T-cell (primary cell): ENCODE measurements at regions not wholly inside any gene's neighbourhood (a gene's known extent, or its start where the extent isn't known, plus 50 kb on each side); places are given as distances from the start of the nearest gene placed in this dataset.

ENCODE experiments used
- ATAC-seq, 4 experiments: fragments of 200-7000 bp in 3 of 4; fragments of 150-1000 bp in 1 of 4; cut with Tn5 transposase; replicated peaks in 1 of 4; 1 replicate in 3 of 4; 2 replicates in 1 of 4; pipeline ENCODE4 v1.10.0; 2021; ENCODE audit warnings: moderate library complexity in 3 of 4, mild to moderate bottlenecking in 2 of 4, moderate number of reproducible peaks in 1 of 4
- CTCF ChIA-PET, 2 donors: fragments of 300-600 bp; sonication (Branson Sonifier 250); formaldehyde crosslinking; loops; one replicate each; lab custom pipeline; 2022; ENCODE audit warnings: antibody characterized with exemption in 2 of 2; lab: Charles Lee
- POLR2A ChIA-PET, 2 donors: fragments of 300-600 bp; sonication (Branson Sonifier 250); formaldehyde crosslinking; loops; one replicate each; lab custom pipeline; 2022; ENCODE audit warnings: antibody characterized with exemption in 2 of 2; lab: Charles Lee
- DNase-seq, 35 experiments: peaks; one replicate each; pipeline versions ENCODE4 v3.0.0 to v3.0.0-alpha.2; 2013 to 2023
- H3K27ac ChIP-seq: one replicate; pipeline ENCODE4 v1.5.1; 2013; ENCODE audit warnings: low read length
- H3K27me3 ChIP-seq, 2 experiments: replicated peaks in 1 of 2; 1 replicate in 1 of 2; 2 replicates in 1 of 2; pipeline versions ENCODE4 v1.6.1 to v1.7.0; 2013; ENCODE audit warnings: low read length in 1 of 2, mixed read lengths in 1 of 2; ENCODE audit not compliant: control insufficient read depth in 2 of 2, insufficient read depth in 2 of 2; ENCODE audit errors: extremely low read depth in 1 of 2
- H3K36me3 ChIP-seq, 2 donors: 1 replicate in 1 of 2; 2 replicates in 1 of 2; pipeline versions ENCODE4 v1.6.1 to v1.7.0; 2013; ENCODE audit warnings: low read length in 1 of 2; ENCODE audit not compliant: control insufficient read depth in 2 of 2, insufficient read depth in 1 of 2; ENCODE audit errors: extremely low read depth in 1 of 2
- H3K4me1 ChIP-seq, 2 experiments: 1 replicate in 1 of 2; 2 replicates in 1 of 2; pipeline versions ENCODE4 v1.6.1 to v1.7.0; 2013; ENCODE audit warnings: low read length in 2 of 2, mixed read lengths in 1 of 2; ENCODE audit not compliant: insufficient read depth in 2 of 2, control insufficient read depth in 1 of 2; ENCODE audit errors: extremely low read depth in 1 of 2
- H3K4me3 ChIP-seq, 2 donors: 1 replicate in 1 of 2; 2 replicates in 1 of 2; pipeline versions ENCODE4 v1.5.1 to v1.7.0; 2013; ENCODE audit warnings: mild to moderate bottlenecking in 2 of 2, low read length in 1 of 2, moderate library complexity in 1 of 2; ENCODE audit not compliant: control insufficient read depth in 1 of 2; ENCODE audit errors: extremely low read depth in 1 of 2
- H3K9me3 ChIP-seq: 2 replicates; pipeline ENCODE4 v1.7.0; 2013
- H3K27ac Mint-ChIP-seq, 2 donors: one replicate each; pipeline ENCODE4 v1.8.0; 2020 to 2021; ENCODE audit warnings: mild to moderate bottlenecking in 2 of 2, mixed read lengths in 2 of 2
- H3K27me3 Mint-ChIP-seq, 2 donors: one replicate each; pipeline ENCODE4 v1.8.0; 2021 to 2022; ENCODE audit warnings: mixed read lengths in 2 of 2
- H3K36me3 Mint-ChIP-seq: one replicate; pipeline ENCODE4 v1.8.0; 2021; ENCODE audit warnings: mixed read lengths
- H3K4me1 Mint-ChIP-seq, 3 donors: one replicate each; pipeline ENCODE4 v1.8.0; 2020 to 2022; ENCODE audit warnings: mixed read lengths in 3 of 3, mild to moderate bottlenecking in 1 of 3
- H3K4me3 Mint-ChIP-seq, 3 donors: one replicate each; pipeline ENCODE4 v1.8.0; 2020 to 2022; ENCODE audit warnings: mild to moderate bottlenecking in 3 of 3, mixed read lengths in 3 of 3, moderate library complexity in 3 of 3
- H3K9me3 Mint-ChIP-seq, 3 donors: one replicate each; pipeline ENCODE4 v1.8.0; 2020 to 2022; ENCODE audit warnings: mixed read lengths in 3 of 3
- WGBS: methylation state at CpG from one replicate; pipeline ENCODE4 v1.1.5; 2013; ENCODE audit warnings: missing lambda C conversion rate; ENCODE audit not compliant: insufficient coverage; 5-methylcytosine and 5-hydroxymethylcytosine counted together

DNA sequence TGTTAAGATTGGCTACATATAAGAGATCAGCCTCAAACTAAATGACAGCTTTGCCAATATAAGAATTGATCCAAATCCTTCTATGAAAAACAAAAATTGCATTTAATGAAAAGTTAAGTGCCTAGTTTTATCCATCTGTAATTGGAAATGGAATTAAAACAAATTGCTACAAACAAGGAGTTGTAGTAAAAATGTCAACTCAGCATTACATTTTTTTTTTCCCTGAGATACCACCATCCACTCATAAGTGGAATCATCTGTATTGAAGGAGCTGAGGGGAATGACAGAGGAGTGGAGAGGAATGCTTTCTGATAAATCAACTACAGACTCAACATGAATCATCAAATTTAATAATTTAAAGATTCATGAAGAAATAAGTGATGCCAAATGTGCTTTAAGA is 601.8 kb downstream of the TMEM182 start:
- Histone ChIP-seq H3K4me3 (no peak overlapping the region), H3K9me3 (no peaks in the 10 kb centered on the region), H3K36me3 (no peaks in the 10 kb centered on the region), H3K27ac (no peak overlapping the region), H3K27me3 (no peaks in the 10 kb centered on the region), H3K4me1 (no peaks in the 10 kb centered on the region)
- Mint-ChIP-seq H3K27me3 (no peaks in the 10 kb centered on the region), H3K27ac (no peak overlapping the region), H3K4me3 (no peak overlapping the region), H3K9me3 (peaks cover 5 to 7% (median 6%) of the 10 kb centered on the region in 3 donors), H3K4me1 (no peaks in the 10 kb centered on the region), H3K36me3 (no peaks in the 10 kb centered on the region)
- ATAC-seq (no peak), DNase-seq (no peak)
- POLR2A ChIA-PET, result no interaction called here
- CTCF ChIA-PET, result no interaction called here

DNA sequence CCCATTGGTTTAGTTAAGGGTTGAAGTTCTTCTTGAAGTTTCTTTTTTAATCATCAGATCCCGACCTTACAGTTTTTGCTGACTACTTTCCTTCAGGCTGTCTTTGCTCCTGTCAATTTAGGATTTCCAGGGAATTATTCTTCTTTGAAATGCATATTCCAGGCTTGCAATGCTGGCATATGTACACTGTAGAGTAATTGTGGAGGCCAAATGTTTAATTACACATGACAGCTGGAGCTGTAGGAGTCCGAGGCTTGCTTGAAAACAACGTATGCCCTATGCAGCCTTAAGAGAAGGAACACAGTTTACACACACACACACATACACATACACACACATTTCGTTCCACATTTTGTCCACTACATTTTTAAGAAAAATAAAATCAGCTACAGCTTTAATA is 602.3 kb downstream of the TMEM182 start:
- Histone ChIP-seq H3K27ac (no peak overlapping the region), H3K4me3 (no peak overlapping the region), H3K4me1 (no peaks in the 10 kb centered on the region), H3K36me3 (no peaks in the 10 kb centered on the region), H3K9me3 (no peaks in the 10 kb centered on the region), H3K27me3 (no peaks in the 10 kb centered on the region)
- H3K4me3 Mint-ChIP-seq, result no peak overlapping the region
- H3K27ac Mint-ChIP-seq, result no peak overlapping the region
- H3K36me3 Mint-ChIP-seq, result no peaks in the 10 kb centered on the region
- H3K9me3 Mint-ChIP-seq, result peaks cover 5 to 10% (median 6%) of the 10 kb centered on the region in 3 donors
- DNase-seq (no peak), ATAC-seq (no peak)
- ChIA-PET CTCF (no interaction called here), POLR2A (no interaction called here)
- H3K27me3 Mint-ChIP-seq, result no peaks in the 10 kb centered on the region
- H3K4me1 Mint-ChIP-seq, result no peaks in the 10 kb centered on the region
- WGBS, result no CpG with 5 or more reads among the region's 4 CpGs

DNA sequence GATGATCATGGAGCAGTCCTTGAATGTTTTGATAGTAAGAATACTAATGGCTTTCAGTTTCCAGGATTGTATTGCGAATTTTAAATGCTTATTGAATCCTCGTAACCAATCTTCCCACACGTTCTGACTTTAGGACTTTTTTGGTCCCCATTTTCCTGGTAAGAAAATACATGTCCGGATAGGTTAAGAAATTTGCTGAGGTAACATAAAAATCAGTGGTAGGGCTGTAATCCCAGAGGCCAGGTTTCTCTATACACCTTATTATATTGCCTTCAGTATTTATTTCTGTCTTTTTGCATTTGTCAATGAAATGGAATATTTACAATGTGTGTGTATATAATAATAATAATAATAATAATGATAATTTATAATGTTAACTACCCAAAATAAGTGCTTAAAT is 603.2 kb downstream of the TMEM182 start:
- no peaks in the 10 kb centered on the region for H3K4me1 ChIP-seq
- WGBS, result no CpG with 5 or more reads among the region's 4 CpGs
- no peaks in the 10 kb centered on the region for H3K36me3 Mint-ChIP-seq

DNA sequence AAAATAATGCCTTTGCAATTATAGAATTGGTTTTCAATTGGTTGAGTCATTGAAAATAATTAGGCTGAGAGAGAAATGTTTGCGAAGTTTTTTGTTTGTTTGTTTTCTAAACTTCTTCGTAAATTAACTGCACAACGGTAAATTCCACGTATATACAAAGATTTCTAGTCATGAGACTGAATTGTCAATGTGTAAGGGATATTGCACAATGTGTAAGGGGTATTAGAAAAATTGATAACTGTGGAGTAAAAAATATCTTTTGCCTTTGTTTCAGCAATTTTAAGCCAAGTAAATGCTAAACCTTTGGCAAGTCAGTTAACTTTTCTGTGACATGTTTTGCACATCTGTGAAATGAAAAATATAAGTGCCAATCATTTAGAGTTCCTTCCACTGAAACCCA is 606.0 kb downstream of the TMEM182 start:
- Mint-ChIP-seq H3K27me3 (no peaks in the 10 kb centered on the region), H3K9me3 (peaks cover 0 to 11% (median 6%) of the 10 kb centered on the region in 3 donors), H3K36me3 (no peaks in the 10 kb centered on the region), H3K27ac (no peak overlapping the region), H3K4me1 (no peaks in the 10 kb centered on the region), H3K4me3 (no peak overlapping the region)
- no peak for DNase-seq
- CTCF ChIA-PET, result no interaction called here
- ATAC-seq, result no peak
- POLR2A ChIA-PET, result no interaction called here
- no peak overlapping the region for H3K4me3 ChIP-seq
- H3K9me3 ChIP-seq, result no peaks in the 10 kb centered on the region
- no peaks in the 10 kb centered on the region for H3K4me1 ChIP-seq
- H3K36me3 ChIP-seq, result no peaks in the 10 kb centered on the region
- no peaks in the 10 kb centered on the region for H3K27me3 ChIP-seq
- WGBS, result no CpG with 5 or more reads among the region's 4 CpGs
- no peak overlapping the region for H3K27ac ChIP-seq

More for the DNA sequence above, 603.2 kb downstream of the TMEM182 start:
- POLR2A ChIA-PET, result no interaction called here
- H3K9me3 ChIP-seq, result no peaks in the 10 kb centered on the region
- peaks cover 5 to 10% (median 6%) of the 10 kb centered on the region in 3 donors for H3K9me3 Mint-ChIP-seq
- no peaks in the 10 kb centered on the region for H3K27me3 Mint-ChIP-seq
- H3K4me3 Mint-ChIP-seq, result no peak overlapping the region
- no peaks in the 10 kb centered on the region for H3K4me1 Mint-ChIP-seq
- DNase-seq, result no peak
- H3K36me3 ChIP-seq, result no peaks in the 10 kb centered on the region
- H3K27ac Mint-ChIP-seq, result no peak overlapping the region
- H3K27me3 ChIP-seq, result no peaks in the 10 kb centered on the region
- no peak overlapping the region for H3K4me3 ChIP-seq
- H3K27ac ChIP-seq, result no peak overlapping the region
- no peak for ATAC-seq
- CTCF ChIA-PET, result no interaction called here

DNA sequence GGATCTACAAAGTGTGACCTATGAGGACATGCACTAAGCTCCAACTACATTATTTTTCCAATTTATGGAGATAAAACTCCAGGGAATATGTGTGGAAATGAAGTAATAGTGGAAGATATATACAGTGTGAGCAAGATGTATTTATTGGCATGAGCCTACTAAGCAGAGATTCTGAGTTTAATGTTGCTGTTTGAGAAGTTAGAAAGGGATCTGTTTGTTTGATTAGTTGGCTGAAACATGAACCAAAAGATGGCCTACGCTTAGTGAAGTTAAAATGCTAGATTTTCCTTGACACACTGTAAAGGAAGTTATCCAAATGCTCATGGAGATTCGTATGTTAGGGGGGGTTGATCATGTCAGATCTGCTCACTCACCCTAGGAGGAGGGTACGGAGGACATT is 621.7 kb downstream of the TMEM182 start:
- H3K27me3 ChIP-seq, result no peaks in the 10 kb centered on the region
- H3K27ac Mint-ChIP-seq, result no peak overlapping the region
- no peak overlapping the region for H3K4me3 Mint-ChIP-seq
- H3K36me3 ChIP-seq, result no peaks in the 10 kb centered on the region
- H3K27ac ChIP-seq, result no peak overlapping the region
- ChIA-PET CTCF (no interaction called here), POLR2A (no interaction called here)
- peaks cover 11 to 18% (median 13%) of the 10 kb centered on the region in 3 donors for H3K9me3 Mint-ChIP-seq
- no peak for ATAC-seq
- H3K27me3 Mint-ChIP-seq, result no peaks in the 10 kb centered on the region
- 67% methylated on average over 1 of the region's 3 CpGs for WGBS
- no peaks in the 10 kb centered on the region for H3K4me1 ChIP-seq
- H3K4me1 Mint-ChIP-seq, result no peaks in the 10 kb centered on the region
- no peaks in the 10 kb centered on the region for H3K9me3 ChIP-seq
- no peak overlapping the region for H3K4me3 ChIP-seq
- no peaks in the 10 kb centered on the region for H3K36me3 Mint-ChIP-seq
- no peak for DNase-seq

DNA sequence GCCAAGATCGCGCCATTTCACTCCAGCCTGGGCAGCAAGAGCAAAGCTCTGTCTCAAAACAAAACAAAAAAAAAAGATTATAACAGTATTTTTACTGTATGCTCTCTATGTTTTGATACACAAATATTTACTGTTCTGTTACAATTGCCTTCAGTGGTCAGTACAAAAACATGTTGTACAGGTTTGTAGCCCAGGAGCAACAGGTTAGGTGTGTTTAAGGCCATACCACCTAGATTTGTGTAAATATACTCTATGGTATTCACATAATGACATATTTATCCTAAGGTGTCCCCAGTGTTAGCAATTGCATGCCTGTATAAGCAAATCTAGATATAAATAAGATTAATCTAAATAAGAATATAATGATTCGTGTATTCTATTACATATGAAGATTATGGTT is 625.0 kb downstream of the TMEM182 start:
- no peaks in the 10 kb centered on the region for H3K36me3 ChIP-seq
- no peaks in the 10 kb centered on the region for H3K9me3 ChIP-seq
- Mint-ChIP-seq H3K36me3 (no peaks in the 10 kb centered on the region), H3K27me3 (no peaks in the 10 kb centered on the region), H3K4me1 (no peaks in the 10 kb centered on the region), H3K4me3 (no peak overlapping the region), H3K27ac (no peak overlapping the region), H3K9me3 (peaks cover 4 to 11% (median 5%) of the 10 kb centered on the region in 3 donors)
- H3K27ac ChIP-seq, result no peak overlapping the region
- no peak for DNase-seq
- no peaks in the 10 kb centered on the region for H3K4me1 ChIP-seq
- H3K27me3 ChIP-seq, result no peaks in the 10 kb centered on the region
- ATAC-seq, result no peak
- ChIA-PET CTCF (no interaction called here), POLR2A (no interaction called here)
- WGBS, result no CpG with 5 or more reads among the region's 3 CpGs
- H3K4me3 ChIP-seq, result no peak overlapping the region

- Histone ChIP-seq H3K27me3 (no peaks in the 10 kb centered on the region), H3K27ac (no peak overlapping the region), H3K36me3 (no peaks in the 10 kb centered on the region), H3K4me1 (no peaks in the 10 kb centered on the region), H3K4me3 (no peak overlapping the region), H3K9me3 (no peaks in the 10 kb centered on the region)
- Mint-ChIP-seq H3K36me3 (no peaks in the 10 kb centered on the region), H3K9me3 (peaks cover 3 to 6% (median 4%) of the 10 kb centered on the region in 3 donors), H3K4me3 (no peak overlapping the region), H3K27me3 (no peaks in the 10 kb centered on the region), H3K27ac (no peak overlapping the region), H3K4me1 (no peaks in the 10 kb centered on the region)
- no peak for ATAC-seq
- no peak for DNase-seq
- ChIA-PET POLR2A (no interaction called here), CTCF (no interaction called here)
- 88% methylated on average over 4 of the region's 5 CpGs for WGBS
Observed at GRCh38 chr2:103387888-103388287, 626.1 kb downstream of the TMEM182 start.
